SK-N-SH (cell line): ENCODE measurements at regions not wholly inside any gene's neighbourhood (a gene's known extent, or its start where the extent isn't known, plus 50 kb on each side); places are given as distances from the start of the nearest gene placed in this dataset.

Experiments
- CTCF ChIA-PET: fragments of 300-600, 350-600 bp; formaldehyde crosslinking; extraction: SDS; loops from one replicate; lab custom pipeline; 2021; lab: Yijun Ruan, JAX
- POLR2A ChIA-PET: fragments of 350-600 bp; sonication (Branson Sonifier 250); formaldehyde crosslinking; extraction: SDS; loops from one replicate; lab custom pipeline; 2020; ENCODE audit warnings: antibody characterized with exemption, inconsistent platforms; lab: Yijun Ruan, JAX
- DNase-seq: peaks from one replicate; pipeline ENCODE4 v3.0.0; 2012
- H2AFZ ChIP-seq: fragments of 200-600 bp; sonication (generic); 2 replicates; pipeline ENCODE4 v1.8.1; 2016; ENCODE audit warnings: antibody characterized with exemption, mild to moderate bottlenecking, low read depth
- H3F3A ChIP-seq: fragments of 200-600 bp; sonication (generic); replicated peaks from 2 replicates; pipeline ENCODE3; 2016; ENCODE audit warnings: antibody characterized with exemption, mild to moderate bottlenecking; ENCODE audit not compliant: insufficient read depth
- H3K27ac ChIP-seq, 2 experiments: fragments of 200-500 bp in 1 of 2; fragments of 200-600 bp in 1 of 2; sonication (Bioruptor generic) in 1 of 2; sonication (generic), shearing (Covaris generic) in 1 of 2; 2 replicates each; pipeline versions ENCODE4 v1.5.1 to v1.6.1; 2014 to 2016; ENCODE audit warnings: low read depth in 2 of 2, inconsistent platforms in 1 of 2, low read length in 1 of 2, mild to moderate bottlenecking in 1 of 2, mixed read lengths in 1 of 2
- H3K27me3 ChIP-seq: fragments of 200-600 bp; sonication (generic), shearing (Covaris generic); 2 replicates; pipeline ENCODE4 v1.6.1; 2016; ENCODE audit warnings: mixed run types; ENCODE audit not compliant: insufficient read depth
- H3K36me3 ChIP-seq, 2 experiments: fragments of 200-500 bp in 1 of 2; fragments of 200-600 bp in 1 of 2; sonication (Bioruptor generic) in 1 of 2; sonication (generic) in 1 of 2; replicated peaks in 1 of 2; 2 replicates each; pipeline versions ENCODE3 to v1.5.1; 2014 to 2016; ENCODE audit warnings: low read length in 1 of 2, mild to moderate bottlenecking in 1 of 2; ENCODE audit not compliant: insufficient read depth in 2 of 2, control insufficient read depth in 1 of 2
- H3K4me1 ChIP-seq, 2 experiments: fragments of 200-500 bp in 1 of 2; fragments of 200-600 bp in 1 of 2; sonication (Bioruptor generic) in 1 of 2; sonication (generic), shearing (Covaris generic) in 1 of 2; 2 replicates each; pipeline versions ENCODE4 v1.5.1 to v1.6.1; 2014 to 2016; ENCODE audit warnings: low read depth in 1 of 2, low read length in 1 of 2, mixed run types in 1 of 2; ENCODE audit not compliant: insufficient read depth in 2 of 2, control insufficient read depth in 1 of 2
- H3K4me2 ChIP-seq: fragments of 200-600 bp; sonication (generic), shearing (Covaris generic); 2 replicates; pipeline ENCODE4 v1.6.1; 2017; ENCODE audit warnings: mixed run types
- H3K4me3 ChIP-seq, 2 experiments: fragments of 200-500 bp in 1 of 2; fragments of 200-600 bp in 1 of 2; sonication (Bioruptor generic) in 1 of 2; sonication (generic), shearing (Covaris generic) in 1 of 2; 2 replicates each; pipeline versions ENCODE4 v1.5.1 to v1.8.1; 2014 to 2016; ENCODE audit warnings: low read depth in 2 of 2, inconsistent platforms in 1 of 2, low read length in 1 of 2, mild to moderate bottlenecking in 1 of 2, mixed read lengths in 1 of 2, moderate library complexity in 1 of 2
- H3K79me2 ChIP-seq: fragments of 200-600 bp; sonication (generic); 2 replicates; pipeline ENCODE4 v1.8.1; 2017; ENCODE audit warnings: mild to moderate bottlenecking; ENCODE audit not compliant: insufficient read depth
- H3K9ac ChIP-seq: fragments of 200-600 bp; sonication (generic); 2 replicates; pipeline ENCODE4 v1.6.1; 2017; ENCODE audit warnings: mixed run types
- H3K9me2 ChIP-seq: fragments of 200-600 bp; sonication (generic); 2 replicates; pipeline ENCODE4 v1.6.1; 2017; ENCODE audit warnings: mixed run types
- H3K9me3 ChIP-seq: fragments of 200-600 bp; sonication (generic); 2 replicates; pipeline ENCODE4 v1.6.1; 2017; ENCODE audit warnings: mixed run types, mild to moderate bottlenecking, moderate library complexity
- H4K20me1 ChIP-seq: fragments of 200-600 bp; sonication (generic); 2 replicates; pipeline ENCODE4 v1.6.1; 2017; ENCODE audit warnings: mild to moderate bottlenecking, mixed run types; ENCODE audit not compliant: insufficient read depth
- CTCF ChIP-seq: fragments of 200-600 bp; sonication (generic); IDR thresholded peaks from 2 replicates; pipeline ENCODE4 v1.6.1; 2017; ENCODE audit warnings: antibody characterized with exemption, mild to moderate bottlenecking, moderate library complexity
- ELF1 ChIP-seq: IDR thresholded peaks from 2 replicates; pipeline ENCODE4 v1.4.0; 2012
- FOSL2 ChIP-seq: IDR thresholded peaks from 2 replicates; pipeline ENCODE4 v1.4.0; 2012; ENCODE audit warnings: low read depth, mild to moderate bottlenecking, moderate library complexity, borderline replicate concordance
- FOXJ3 ChIP-seq: sonication (generic); formaldehyde crosslinking; IDR thresholded peaks from 2 replicates; pipeline ENCODE4 v1.5.1; 2020; ENCODE audit warnings: mild to moderate bottlenecking, missing genetic modification reagents
- FOXM1 ChIP-seq: IDR thresholded peaks from 2 replicates; pipeline ENCODE4 v1.4.0; 2012; ENCODE audit warnings: low read depth, mild to moderate bottlenecking
- GABPA ChIP-seq: IDR thresholded peaks from 2 replicates; pipeline ENCODE4 v1.4.0; 2012; ENCODE audit warnings: low read depth, mild to moderate bottlenecking
- GATA2 ChIP-seq: sonication (generic); formaldehyde crosslinking; IDR thresholded peaks from 2 replicates; pipeline ENCODE4 v1.5.0; 2020; ENCODE audit warnings: mild to moderate bottlenecking, missing genetic modification reagents
- MXI1 ChIP-seq: IDR thresholded peaks from 2 replicates; pipeline ENCODE4 v1.6.1; 2012; ENCODE audit warnings: mild to moderate bottlenecking, low read depth, low read length, improper control_type of control experiment
- RAD21 ChIP-seq: IDR thresholded peaks from 2 replicates; pipeline ENCODE4 v1.6.1; 2012; ENCODE audit warnings: mild to moderate bottlenecking, low read length
- RFX5 ChIP-seq: IDR thresholded peaks from 2 replicates; pipeline ENCODE4 v1.6.1; 2012; ENCODE audit warnings: mild to moderate bottlenecking, improper control_type of control experiment, low read length
- RXRA ChIP-seq: IDR thresholded peaks from 2 replicates; pipeline ENCODE4 v1.4.0; 2012; ENCODE audit warnings: low read depth, mild to moderate bottlenecking, borderline replicate concordance
- SIN3A ChIP-seq: IDR thresholded peaks from 2 replicates; pipeline ENCODE4 v1.6.1; 2012; ENCODE audit warnings: low read depth, mild to moderate bottlenecking, low read length, moderate library complexity, borderline replicate concordance
- TCF12 ChIP-seq: IDR thresholded peaks from 2 replicates; pipeline ENCODE4 v1.4.0; 2012
- USF2 ChIP-seq: fragments of 150-350 bp; IDR thresholded peaks from 2 replicates; pipeline ENCODE4 v1.6.1; 2017; ENCODE audit warnings: antibody characterized with exemption, low read length, low read depth, borderline replicate concordance
- YY1 ChIP-seq: IDR thresholded peaks from 2 replicates; pipeline ENCODE4 v1.4.0; 2012; ENCODE audit warnings: low read depth, mild to moderate bottlenecking
- ZBTB33 ChIP-seq: IDR thresholded peaks from 2 replicates; pipeline ENCODE4 v1.4.0; 2012; ENCODE audit warnings: low read depth, borderline replicate concordance
- WGBS: methylation state at CpG from one replicate; pipeline ENCODE4 v1.1.6; 2017; ENCODE audit warnings: low lambda C conversion rate; 5-methylcytosine and 5-hydroxymethylcytosine counted together
- TF ChIP-seq, protein P1 (sequence below): fragments of 150-350 bp; IDR thresholded peaks from 2 replicates; pipeline ENCODE4 v1.6.1; 2016; ENCODE audit warnings: mild to moderate bottlenecking, low read depth, low read length

GRCh38 chr11:134976551-134976950 lies 564.5 kb upstream of the B3GAT1 start:
- H3K4me1 ChIP-seq = peaks cover 0 to 18% of the 10 kb centered on the region in 2 experiments; a peak in 1 of 4 replicates
- H3K9ac ChIP-seq = no peak overlapping the region
- no peaks in the 10 kb centered on the region for H3K79me2 ChIP-seq
- no peaks in the 10 kb centered on the region for H3K27me3 ChIP-seq
- no peaks in the 10 kb centered on the region for H4K20me1 ChIP-seq
- H2AFZ ChIP-seq = no peak overlapping the region
- H3K4me2 ChIP-seq = no peak overlapping the region
- POLR2A ChIA-PET = no interaction called here
- no peaks in the 10 kb centered on the region for H3K9me2 ChIP-seq
- no peak for DNase-seq
- H3K4me3 ChIP-seq = no peak overlapping the region
- no peaks in the 10 kb centered on the region for H3K9me3 ChIP-seq
- no peaks in the 10 kb centered on the region for H3K36me3 ChIP-seq
- H3F3A ChIP-seq = no peaks in the 10 kb centered on the region
- no peak overlapping the region for H3K27ac ChIP-seq
- TF ChIP-seq MXI1 (no peak), GABPA (no peak), GATA2 (CRISPR knock-in tag) (no peak), FOXJ3 (no peak), YY1 (no peak), RAD21 (no peak), ELF1 (no peak), RFX5 (no peak), FOXM1 (no peak), USF2 (no peak), RXRA (no peak), FOSL2 (no peak), ZBTB33 (no peak), TCF12 (no peak), SIN3A (no peak), CTCF (no peak)
- TF ChIP-seq, protein P1, sequence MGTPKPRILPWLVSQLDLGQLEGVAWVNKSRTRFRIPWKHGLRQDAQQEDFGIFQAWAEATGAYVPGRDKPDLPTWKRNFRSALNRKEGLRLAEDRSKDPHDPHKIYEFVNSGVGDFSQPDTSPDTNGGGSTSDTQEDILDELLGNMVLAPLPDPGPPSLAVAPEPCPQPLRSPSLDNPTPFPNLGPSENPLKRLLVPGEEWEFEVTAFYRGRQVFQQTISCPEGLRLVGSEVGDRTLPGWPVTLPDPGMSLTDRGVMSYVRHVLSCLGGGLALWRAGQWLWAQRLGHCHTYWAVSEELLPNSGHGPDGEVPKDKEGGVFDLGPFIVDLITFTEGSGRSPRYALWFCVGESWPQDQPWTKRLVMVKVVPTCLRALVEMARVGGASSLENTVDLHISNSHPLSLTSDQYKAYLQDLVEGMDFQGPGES = no peak
- CTCF ChIA-PET = no interaction called here
- WGBS = 57% methylated on average over 7 of the region's 7 CpGs
